ENCODE measurements at regions not wholly inside any gene's neighbourhood (a gene's known extent, or its start where the extent isn't known, plus 50 kb on each side); places are given as distances from the start of the nearest gene placed in this dataset.
"Not testable (repeated sequence)": the region's sequence is repeated elsewhere in the genome, so short reads cannot be mapped to it uniquely, and the experiment has no call there.

- Histone ChIP-seq H3K79me2 (ENCODE audit: control insufficient read depth, insufficient read depth, low read length, unreplicated experiment) (no peaks in the 10 kb centered on the region), H2AFZ (ENCODE audit: low read length, unreplicated experiment) (peak overlapping the region; percentile 50), H3K36me3 (ENCODE audit: insufficient read depth, low read length) (no peaks in the 10 kb centered on the region), H3K4me1 (ENCODE audit: control insufficient read depth, insufficient read depth, low read length, unreplicated experiment) (no peaks in the 10 kb centered on the region), H3K27ac (ENCODE audit: low read depth, low read length) (no peak overlapping the region), H3K4me3 (ENCODE audit: low read depth, low read length) (peak overlapping the region; percentile 57; the same call in 1 of the 2 replicates), H3K27me3 (ENCODE audit: insufficient read depth, low read length) (no peaks in the 10 kb centered on the region)
Measured at GRCh38 chr4:30005995-30006394, 714.2 kb upstream of the PCDH7 start.

GRCh38 chr4:30024526-30024925 is 695.6 kb upstream of the PCDH7 start:
- Histone ChIP-seq H3K36me3 (ENCODE audit: insufficient read depth, low read length) (no peaks in the 10 kb centered on the region), H3K27me3 (ENCODE audit: insufficient read depth, low read length) (no peaks in the 10 kb centered on the region), H3K4me3 (ENCODE audit: low read depth, low read length) (no peak overlapping the region), H2AFZ (ENCODE audit: low read length, unreplicated experiment) (no peak overlapping the region), H3K79me2 (ENCODE audit: control insufficient read depth, insufficient read depth, low read length, unreplicated experiment) (no peaks in the 10 kb centered on the region), H3K4me1 (ENCODE audit: control insufficient read depth, insufficient read depth, low read length, unreplicated experiment) (no peaks in the 10 kb centered on the region), H3K27ac (ENCODE audit: low read depth, low read length) (no peak overlapping the region)

GRCh38 chr4:30028826-30029225 is 691.3 kb upstream of the PCDH7 start:
- no peaks in the 10 kb centered on the region for H3K4me1 ChIP-seq (ENCODE audit: control insufficient read depth, insufficient read depth, low read length, unreplicated experiment)
- no peaks in the 10 kb centered on the region for H3K27me3 ChIP-seq (ENCODE audit: insufficient read depth, low read length)
- H3K36me3 ChIP-seq (ENCODE audit: insufficient read depth, low read length), result no peaks in the 10 kb centered on the region
- H3K27ac ChIP-seq (ENCODE audit: low read depth, low read length), result no peak overlapping the region
- H3K79me2 ChIP-seq (ENCODE audit: control insufficient read depth, insufficient read depth, low read length, unreplicated experiment), result no peaks in the 10 kb centered on the region
- H3K4me3 ChIP-seq (ENCODE audit: low read depth, low read length), result no peak overlapping the region
- no peak overlapping the region for H2AFZ ChIP-seq (ENCODE audit: low read length, unreplicated experiment)

- no peak overlapping the region for H2AFZ ChIP-seq (ENCODE audit: low read length, unreplicated experiment)
- no peaks in the 10 kb centered on the region for H3K27me3 ChIP-seq (ENCODE audit: insufficient read depth, low read length)
- H3K4me3 ChIP-seq (ENCODE audit: low read depth, low read length), result no peak overlapping the region
- H3K27ac ChIP-seq (ENCODE audit: low read depth, low read length), result no peak overlapping the region
- no peaks in the 10 kb centered on the region for H3K36me3 ChIP-seq (ENCODE audit: insufficient read depth, low read length)
- no peaks in the 10 kb centered on the region for H3K79me2 ChIP-seq (ENCODE audit: control insufficient read depth, insufficient read depth, low read length, unreplicated experiment)
- no peaks in the 10 kb centered on the region for H3K4me1 ChIP-seq (ENCODE audit: control insufficient read depth, insufficient read depth, low read length, unreplicated experiment)
Measured at GRCh38 chr4:30056016-30056766, 664.0 kb upstream of the PCDH7 start.

GRCh38 chr4:30068234-30068633 is 651.9 kb upstream of the PCDH7 start:
- H3K4me1 ChIP-seq (ENCODE audit: control insufficient read depth, insufficient read depth, low read length, unreplicated experiment), result no peaks in the 10 kb centered on the region
- no peaks in the 10 kb centered on the region for H3K27me3 ChIP-seq (ENCODE audit: insufficient read depth, low read length)
- no peak overlapping the region for H3K27ac ChIP-seq (ENCODE audit: low read depth, low read length)
- H3K4me3 ChIP-seq (ENCODE audit: low read depth, low read length), result no peak overlapping the region
- no peaks in the 10 kb centered on the region for H3K79me2 ChIP-seq (ENCODE audit: control insufficient read depth, insufficient read depth, low read length, unreplicated experiment)
- no peaks in the 10 kb centered on the region for H3K36me3 ChIP-seq (ENCODE audit: insufficient read depth, low read length)
- no peak overlapping the region for H2AFZ ChIP-seq (ENCODE audit: low read length, unreplicated experiment)

- Histone ChIP-seq H3K27ac (ENCODE audit: low read depth, low read length) (no peak overlapping the region), H3K27me3 (ENCODE audit: insufficient read depth, low read length) (no peaks in the 10 kb centered on the region), H3K79me2 (ENCODE audit: control insufficient read depth, insufficient read depth, low read length, unreplicated experiment) (no peaks in the 10 kb centered on the region), H3K4me3 (ENCODE audit: low read depth, low read length) (no peak overlapping the region), H3K4me1 (ENCODE audit: control insufficient read depth, insufficient read depth, low read length, unreplicated experiment) (no peaks in the 10 kb centered on the region), H3K36me3 (ENCODE audit: insufficient read depth, low read length) (no peaks in the 10 kb centered on the region), H2AFZ (ENCODE audit: low read length, unreplicated experiment) (no peak overlapping the region)
Measured at GRCh38 chr4:30073011-30073710, 647.0 kb upstream of the PCDH7 start.

- not testable (repeated sequence) for H3K36me3 ChIP-seq (ENCODE audit: insufficient read depth, low read length); H2AFZ ChIP-seq (ENCODE audit: low read length, unreplicated experiment); H3K4me1 ChIP-seq (ENCODE audit: control insufficient read depth, insufficient read depth, low read length, unreplicated experiment); H3K4me3 ChIP-seq (ENCODE audit: low read depth, low read length); H3K79me2 ChIP-seq (ENCODE audit: control insufficient read depth, insufficient read depth, low read length, unreplicated experiment); H3K27ac ChIP-seq (ENCODE audit: low read depth, low read length); H3K27me3 ChIP-seq (ENCODE audit: insufficient read depth, low read length)
Measured at GRCh38 chr4:30092420-30093128, 627.6 kb upstream of the PCDH7 start.

- H2AFZ ChIP-seq (ENCODE audit: low read length, unreplicated experiment), result no peak overlapping the region
Measured at GRCh38 chr4:30094887-30095286, 625.3 kb upstream of the PCDH7 start.

GRCh38 chr4:30103455-30103854 is 616.7 kb upstream of the PCDH7 start:
- H2AFZ ChIP-seq (ENCODE audit: low read length, unreplicated experiment), result peak overlapping the region; percentile 12
- H3K4me3 ChIP-seq (ENCODE audit: low read depth, low read length), result peak overlapping the region; percentile 32; the same call in 1 of the 2 replicates
- H3K27ac ChIP-seq (ENCODE audit: low read depth, low read length), result peak overlapping the region; percentile 52
- no peaks in the 10 kb centered on the region for H3K79me2 ChIP-seq (ENCODE audit: control insufficient read depth, insufficient read depth, low read length, unreplicated experiment)
- peaks cover 6% of the 10 kb centered on the region for H3K4me1 ChIP-seq (ENCODE audit: control insufficient read depth, insufficient read depth, low read length, unreplicated experiment)
- no peaks in the 10 kb centered on the region for H3K27me3 ChIP-seq (ENCODE audit: insufficient read depth, low read length)
- H3K36me3 ChIP-seq (ENCODE audit: insufficient read depth, low read length), result no peaks in the 10 kb centered on the region

More at GRCh38 chr4:30094887-30095286, 625.3 kb upstream of the PCDH7 start:
- Histone ChIP-seq H3K4me3 (ENCODE audit: low read depth, low read length) (no peak overlapping the region), H3K27me3 (ENCODE audit: insufficient read depth, low read length) (no peaks in the 10 kb centered on the region), H3K4me1 (ENCODE audit: control insufficient read depth, insufficient read depth, low read length, unreplicated experiment) (no peaks in the 10 kb centered on the region), H3K36me3 (ENCODE audit: insufficient read depth, low read length) (no peaks in the 10 kb centered on the region), H3K27ac (ENCODE audit: low read depth, low read length) (no peak overlapping the region), H3K79me2 (ENCODE audit: control insufficient read depth, insufficient read depth, low read length, unreplicated experiment) (no peaks in the 10 kb centered on the region)

- no peaks in the 10 kb centered on the region for H3K36me3 ChIP-seq (ENCODE audit: insufficient read depth, low read length)
- no peaks in the 10 kb centered on the region for H3K27me3 ChIP-seq (ENCODE audit: insufficient read depth, low read length)
- no peaks in the 10 kb centered on the region for H3K4me1 ChIP-seq (ENCODE audit: control insufficient read depth, insufficient read depth, low read length, unreplicated experiment)
- H3K4me3 ChIP-seq (ENCODE audit: low read depth, low read length), result no peak overlapping the region
- H3K27ac ChIP-seq (ENCODE audit: low read depth, low read length), result no peak overlapping the region
- H3K79me2 ChIP-seq (ENCODE audit: control insufficient read depth, insufficient read depth, low read length, unreplicated experiment), result no peaks in the 10 kb centered on the region
- no peak overlapping the region for H2AFZ ChIP-seq (ENCODE audit: low read length, unreplicated experiment)
Measured at GRCh38 chr4:30116401-30116800, 603.8 kb upstream of the PCDH7 start.
